ENCODE measurements at regions not wholly inside any gene's neighbourhood (a gene's known extent, or its start where the extent isn't known, plus 50 kb on each side); places are given as distances from the start of the nearest gene placed in this dataset.

DNA sequence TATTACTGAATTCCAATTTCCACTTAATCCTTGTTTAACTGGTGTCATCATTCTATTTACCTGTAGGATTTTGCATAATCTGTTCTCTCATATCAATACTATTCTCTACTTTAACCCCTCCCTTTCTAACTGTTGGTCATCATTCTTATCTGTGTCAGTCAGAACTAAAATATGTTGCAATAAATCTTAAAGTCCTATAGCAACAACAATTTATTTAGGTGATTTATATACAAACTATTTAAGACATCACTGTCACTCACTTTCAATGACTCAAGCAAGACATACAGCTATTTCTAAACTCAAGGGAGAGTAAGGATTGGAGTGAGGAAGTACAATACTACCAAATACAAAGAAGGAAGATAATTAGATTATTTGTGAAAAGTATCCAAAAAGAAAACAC, 740.4 kb downstream of the DSC3 start:
- H3K27me3 Mint-ChIP-seq (ENCODE audit: insufficient read depth, unreplicated experiment) = no peaks in the 10 kb centered on the region
- H3K4me3 ChIP-seq (ENCODE audit: low read depth, low read length) = no peak overlapping the region
- no peak overlapping the region for H3K27ac Mint-ChIP-seq (ENCODE audit: unreplicated experiment)
- H3K36me3 ChIP-seq (ENCODE audit: control insufficient read depth, insufficient read depth, low read length) = no peaks in the 10 kb centered on the region
- no peaks in the 10 kb centered on the region for H3K36me3 Mint-ChIP-seq (ENCODE audit: insufficient read depth, unreplicated experiment)
- no peak overlapping the region for H3K4me3 Mint-ChIP-seq (ENCODE audit: unreplicated experiment)
- TF ChIP-seq, protein P1, sequence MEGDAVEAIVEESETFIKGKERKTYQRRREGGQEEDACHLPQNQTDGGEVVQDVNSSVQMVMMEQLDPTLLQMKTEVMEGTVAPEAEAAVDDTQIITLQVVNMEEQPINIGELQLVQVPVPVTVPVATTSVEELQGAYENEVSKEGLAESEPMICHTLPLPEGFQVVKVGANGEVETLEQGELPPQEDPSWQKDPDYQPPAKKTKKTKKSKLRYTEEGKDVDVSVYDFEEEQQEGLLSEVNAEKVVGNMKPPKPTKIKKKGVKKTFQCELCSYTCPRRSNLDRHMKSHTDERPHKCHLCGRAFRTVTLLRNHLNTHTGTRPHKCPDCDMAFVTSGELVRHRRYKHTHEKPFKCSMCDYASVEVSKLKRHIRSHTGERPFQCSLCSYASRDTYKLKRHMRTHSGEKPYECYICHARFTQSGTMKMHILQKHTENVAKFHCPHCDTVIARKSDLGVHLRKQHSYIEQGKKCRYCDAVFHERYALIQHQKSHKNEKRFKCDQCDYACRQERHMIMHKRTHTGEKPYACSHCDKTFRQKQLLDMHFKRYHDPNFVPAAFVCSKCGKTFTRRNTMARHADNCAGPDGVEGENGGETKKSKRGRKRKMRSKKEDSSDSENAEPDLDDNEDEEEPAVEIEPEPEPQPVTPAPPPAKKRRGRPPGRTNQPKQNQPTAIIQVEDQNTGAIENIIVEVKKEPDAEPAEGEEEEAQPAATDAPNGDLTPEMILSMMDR (IDR thresholded peaks at IDR 0.05; ENCODE audit: insufficient read depth in 1 of 2, low read depth in 1 of 2, low read length in 1 of 2, severe bottlenecking in 1 of 2, unreplicated experiment in 1 of 2) = no peak
- no peaks in the 10 kb centered on the region for H3K27me3 ChIP-seq (replicated peaks; ENCODE audit: control insufficient read depth, insufficient read depth, low read length)
- ChIA-PET CTCF (no interaction called here), POLR2A (no interaction called here)
- no peaks in the 10 kb centered on the region for H3K9me3 Mint-ChIP-seq (ENCODE audit: unreplicated experiment)
- no TSS peak for BruUV-seq (replicated peaks)
- H3K4me1 Mint-ChIP-seq (ENCODE audit: low read depth, unreplicated experiment) = no peaks in the 10 kb centered on the region
- DNase-seq = no peak
- intact Hi-C loops (cut with micrococcal nuclease; ENCODE audit: unreplicated experiment) = no loop called here
- no peaks in the 10 kb centered on the region for H3K4me1 ChIP-seq
- H3K9me3 ChIP-seq = no peaks in the 10 kb centered on the region

DNA sequence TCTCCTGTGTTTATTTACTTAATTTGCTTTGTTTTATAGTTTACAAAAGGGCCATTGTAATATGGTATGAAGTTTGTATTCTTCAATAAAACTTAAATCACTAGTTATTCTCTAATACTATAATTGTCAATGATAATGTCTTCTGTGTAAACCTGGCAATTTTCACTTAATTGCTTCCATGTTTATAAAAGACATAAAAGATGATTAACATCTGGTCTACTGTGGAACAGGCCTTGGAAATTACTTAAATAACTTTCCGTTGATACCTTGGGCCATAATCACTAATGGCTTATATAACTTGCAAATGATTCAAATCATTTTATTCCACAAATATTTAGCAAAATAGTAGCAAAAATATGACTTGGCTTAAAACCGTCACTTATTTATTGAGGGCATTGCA, 743.8 kb downstream of the DSC3 start:
- Histone ChIP-seq H3K4me3 (ENCODE audit: low read depth, low read length) (no peak overlapping the region), H3K9me3 (no peaks in the 10 kb centered on the region), H3K4me1 (no peaks in the 10 kb centered on the region), H3K36me3 (ENCODE audit: control insufficient read depth, insufficient read depth, low read length) (no peaks in the 10 kb centered on the region), H3K27me3 (replicated peaks; ENCODE audit: control insufficient read depth, insufficient read depth, low read length) (no peaks in the 10 kb centered on the region)
- no peaks in the 10 kb centered on the region for H3K9me3 Mint-ChIP-seq (ENCODE audit: unreplicated experiment)
- CTCF ChIA-PET = no interaction called here
- BruUV-seq (replicated peaks) = no TSS peak
- no peaks in the 10 kb centered on the region for H3K4me1 Mint-ChIP-seq (ENCODE audit: low read depth, unreplicated experiment)
- H3K36me3 Mint-ChIP-seq (ENCODE audit: insufficient read depth, unreplicated experiment) = no peaks in the 10 kb centered on the region
- intact Hi-C loops (cut with micrococcal nuclease; ENCODE audit: unreplicated experiment) = no loop called here
- no peaks in the 10 kb centered on the region for H3K27me3 Mint-ChIP-seq (ENCODE audit: insufficient read depth, unreplicated experiment)
- TF ChIP-seq, protein P1 (IDR thresholded peaks at IDR 0.05; ENCODE audit: insufficient read depth in 1 of 2, low read depth in 1 of 2, low read length in 1 of 2, severe bottlenecking in 1 of 2, unreplicated experiment in 1 of 2) = no peak
- POLR2A ChIA-PET = no interaction called here
- no peak overlapping the region for H3K4me3 Mint-ChIP-seq (ENCODE audit: unreplicated experiment)
- H3K27ac Mint-ChIP-seq (ENCODE audit: unreplicated experiment) = no peak overlapping the region
- no peak for DNase-seq

DNA sequence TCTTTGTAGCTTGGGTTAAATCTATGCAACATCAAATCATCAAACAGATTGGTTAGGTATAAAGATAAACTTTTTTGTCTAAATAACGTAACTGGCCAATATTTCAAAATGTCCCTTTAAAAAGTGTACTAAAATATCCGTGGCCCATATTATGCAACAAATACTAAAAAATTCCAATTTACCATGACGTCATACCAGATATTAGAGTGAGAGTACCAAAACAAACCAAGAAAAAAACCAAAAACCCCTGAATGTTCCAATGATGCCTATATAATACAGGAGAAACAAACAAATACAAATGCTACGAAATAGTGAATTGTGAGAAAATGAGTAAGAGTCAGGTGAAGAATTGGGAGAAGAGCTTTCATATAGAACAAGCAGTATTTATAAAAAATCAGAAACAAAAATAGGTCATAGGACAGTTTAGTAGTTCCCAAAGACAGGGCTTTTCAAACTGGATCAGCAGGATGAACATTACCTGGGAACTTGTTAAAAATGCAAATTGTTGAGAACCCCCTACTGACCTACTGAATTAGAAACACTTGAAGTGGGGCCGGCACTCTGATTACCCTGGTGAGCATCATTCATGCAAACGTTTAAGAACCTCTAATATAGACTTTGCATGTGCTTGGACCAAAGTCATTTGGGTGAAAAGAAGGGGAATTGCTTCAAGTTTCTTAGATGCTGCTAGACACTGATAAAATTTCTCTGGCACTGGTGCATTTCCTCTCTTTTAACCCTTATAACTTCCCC, 753.7 kb downstream of the DSC3 start:
- Mint-ChIP-seq H3K9me3 (ENCODE audit: unreplicated experiment) (no peaks in the 10 kb centered on the region), H3K4me1 (ENCODE audit: low read depth, unreplicated experiment) (no peaks in the 10 kb centered on the region), H3K27ac (ENCODE audit: unreplicated experiment) (no peak overlapping the region), H3K4me3 (ENCODE audit: unreplicated experiment) (no peak overlapping the region), H3K36me3 (ENCODE audit: insufficient read depth, unreplicated experiment) (no peaks in the 10 kb centered on the region), H3K27me3 (ENCODE audit: insufficient read depth, unreplicated experiment) (peaks cover 2% of the 10 kb centered on the region)
- Histone ChIP-seq H3K27me3 (replicated peaks; ENCODE audit: control insufficient read depth, insufficient read depth, low read length) (no peaks in the 10 kb centered on the region), H3K4me1 (no peaks in the 10 kb centered on the region), H3K36me3 (ENCODE audit: control insufficient read depth, insufficient read depth, low read length) (no peaks in the 10 kb centered on the region), H3K4me3 (ENCODE audit: low read depth, low read length) (no peak overlapping the region), H3K9me3 (no peaks in the 10 kb centered on the region)
- TF ChIP-seq, protein P1 (IDR thresholded peaks at IDR 0.05; ENCODE audit: insufficient read depth in 1 of 2, low read depth in 1 of 2, low read length in 1 of 2, severe bottlenecking in 1 of 2, unreplicated experiment in 1 of 2) = no peak
- DNase-seq = no peak
- BruUV-seq (replicated peaks) = no TSS peak
- CTCF ChIA-PET = no interaction called here
- intact Hi-C loops (cut with micrococcal nuclease; ENCODE audit: unreplicated experiment) = no loop called here
- POLR2A ChIA-PET = no interaction called here
